NCI-H774 (cell line): ENCODE measurements at regions not wholly inside any gene's neighbourhood (a gene's known extent, or its start where the extent isn't known, plus 50 kb on each side); places are given as distances from the start of the nearest gene placed in this dataset.
A peak's percentile ranks its signal among the peaks of the same experiment; 100 is the strongest.
"Not testable (repeated sequence)": the region's sequence is repeated elsewhere in the genome, so short reads cannot be mapped to it uniquely, and the experiment has no call there.

Source experiments
- DNase-seq: peaks from one replicate; lab custom pipeline; 2025; lab: John Stamatoyannopoulos, UW

GRCh38 chr5:176140138-176140537, 98.1 kb upstream of the SIMC1 start:
- DNase-seq: not testable (repeated sequence)

- DNase-seq: peak; percentile 68
These were observed 93.7 kb upstream of the SIMC1 start for GRCh38 chr5:176144508-176144907.

- not testable (repeated sequence) for DNase-seq
These were observed 88.3 kb upstream of the SIMC1 start for GRCh38 chr5:176149948-176150347.

DNA sequence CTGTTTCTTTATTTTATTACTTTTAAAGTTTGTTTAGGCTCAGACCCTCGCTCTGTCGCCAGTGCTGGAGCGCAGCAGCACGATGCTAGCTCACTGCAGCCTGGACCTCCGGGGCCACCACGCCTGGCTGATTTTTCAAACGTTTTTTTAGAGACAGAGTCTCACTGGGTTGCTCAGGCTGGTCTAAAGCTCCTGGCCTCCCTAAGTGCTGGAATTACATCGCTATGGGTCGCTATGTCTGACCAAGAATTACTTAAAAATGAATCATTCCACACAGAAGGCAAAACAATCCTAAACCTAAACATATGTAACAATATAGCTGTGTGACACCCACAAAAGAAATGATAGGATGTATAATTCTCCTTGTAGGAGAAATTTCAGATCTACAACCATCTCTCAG, 86.9 kb upstream of the SIMC1 start:
- no peak for DNase-seq

GRCh38 chr5:176152191-176152929, 85.9 kb upstream of the SIMC1 start:
- no peak for DNase-seq

DNA sequence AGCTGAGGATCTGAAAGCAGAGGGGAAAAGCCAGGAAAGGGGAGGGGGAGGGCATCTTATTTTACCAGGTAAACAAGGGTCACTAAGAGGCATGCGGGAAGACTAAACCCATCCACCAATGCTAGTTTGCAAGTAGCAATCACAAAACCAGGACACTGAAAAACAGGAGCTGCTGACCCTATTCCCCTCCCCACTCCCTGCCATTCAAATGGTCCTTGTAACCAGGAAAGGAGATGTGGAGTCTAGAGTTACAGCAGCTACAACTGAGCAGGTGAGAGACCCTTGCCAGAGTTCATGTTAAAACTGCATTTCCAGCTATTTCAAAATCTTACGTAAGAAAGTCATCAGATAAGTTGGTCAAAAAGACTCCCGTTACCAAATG, 85.3 kb upstream of the SIMC1 start:
- DNase-seq: no peak

DNA sequence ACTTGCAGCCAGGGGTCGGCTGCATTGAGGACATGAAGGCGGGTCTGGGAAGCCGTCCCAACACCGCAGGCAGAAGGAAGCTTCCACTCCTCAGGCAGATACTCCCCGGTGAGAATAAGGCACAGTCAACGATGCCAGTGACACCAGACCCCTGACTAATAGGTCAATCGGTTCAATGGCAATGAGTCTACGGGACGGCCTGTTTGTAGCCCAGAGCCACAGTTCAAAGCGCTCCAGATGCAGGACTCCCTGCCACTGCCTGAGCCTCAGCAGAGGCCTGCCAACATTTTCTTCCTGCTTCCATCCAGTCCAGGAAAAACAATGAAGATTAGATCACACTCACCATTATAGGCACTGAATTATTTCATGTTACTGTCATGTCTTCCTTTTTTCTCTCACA, 84.5 kb upstream of the SIMC1 start:
- DNase-seq: no peak

DNA sequence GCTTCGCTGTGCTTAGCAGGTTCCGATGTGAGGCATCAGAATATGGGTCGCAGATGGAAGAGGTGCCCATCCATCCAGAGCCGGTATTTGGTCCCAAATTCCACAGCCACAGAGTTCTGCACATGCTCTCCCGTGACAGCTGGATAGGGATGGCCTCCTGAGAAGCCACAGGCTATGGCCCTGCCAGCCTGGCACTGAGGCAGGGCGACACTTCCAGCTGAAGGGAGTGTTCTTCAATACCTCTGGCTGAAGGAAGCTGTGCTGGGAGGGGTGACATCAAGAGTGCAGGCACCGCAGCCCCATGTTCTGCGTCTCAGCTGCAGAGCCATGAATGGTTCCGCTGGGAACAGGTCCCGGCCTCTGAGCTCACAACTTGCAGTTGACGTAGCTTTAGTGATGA, 83.4 kb upstream of the SIMC1 start:
- no peak for DNase-seq

GRCh38 chr5:176155922-176156359, 82.3 kb upstream of the SIMC1 start:
- DNase-seq: no peak

- DNase-seq: no peak
These were observed 80.6 kb upstream of the SIMC1 start for GRCh38 chr5:176157656-176158055.

GRCh38 chr5:176161431-176161830, 76.8 kb upstream of the SIMC1 start:
- DNase-seq: no peak

DNA sequence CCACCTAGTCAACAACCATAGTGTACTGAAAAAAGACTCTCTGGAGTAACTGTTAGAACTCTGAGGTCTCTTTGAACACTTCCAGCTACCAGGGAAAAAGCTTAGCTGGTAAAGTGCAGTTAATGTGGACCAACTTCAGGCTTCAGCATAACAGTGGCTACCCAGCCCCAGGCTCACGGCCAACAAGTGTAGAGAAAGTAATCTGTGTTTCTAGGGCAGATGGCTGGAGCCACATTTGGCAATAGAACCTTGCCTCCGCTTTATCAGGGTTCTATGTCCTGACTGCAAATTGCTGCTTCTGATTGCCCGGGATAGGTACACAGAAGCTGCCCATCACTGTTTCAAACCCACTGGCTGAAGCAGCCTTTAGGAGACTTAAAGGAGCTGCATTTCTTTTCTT, 76.0 kb upstream of the SIMC1 start:
- DNase-seq: no peak

DNA sequence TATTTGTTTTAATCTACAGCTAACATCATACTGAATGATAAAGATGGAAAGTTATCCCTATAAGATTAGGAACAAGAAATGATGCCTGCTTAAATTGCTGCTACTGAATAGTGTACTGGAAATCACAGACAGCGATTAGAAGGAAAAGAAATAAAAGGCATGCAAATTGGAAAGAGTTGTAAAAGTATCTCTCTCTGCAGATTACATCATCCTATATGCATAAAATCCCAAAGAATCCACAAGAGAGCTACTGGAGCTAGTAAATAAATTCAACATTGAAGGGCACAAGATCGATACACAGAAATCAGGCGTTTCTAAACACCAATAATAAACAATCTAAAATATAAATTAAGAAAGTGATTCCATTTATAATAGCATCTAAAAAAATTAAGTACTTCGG, 75.3 kb upstream of the SIMC1 start:
- no peak for DNase-seq

DNA sequence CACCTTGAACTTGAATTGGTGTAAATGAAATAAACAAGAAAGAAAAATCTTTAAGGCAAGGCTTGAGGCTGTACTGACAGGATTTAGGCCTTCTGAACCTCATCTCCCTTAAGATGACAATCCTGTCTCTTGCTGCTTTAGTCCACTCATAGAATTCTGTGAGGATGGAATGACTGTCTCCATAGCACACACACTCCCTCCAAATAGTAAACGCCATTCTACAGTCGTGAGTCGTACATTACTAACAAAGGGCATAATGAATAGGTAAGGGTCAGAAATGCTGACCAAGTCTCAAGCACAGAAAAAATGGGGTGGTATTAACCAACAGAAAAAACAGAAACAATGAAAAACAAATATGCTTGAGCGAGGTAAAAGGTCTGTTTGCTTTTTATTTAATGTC, 71.8 kb upstream of the SIMC1 start:
- no peak for DNase-seq

DNA sequence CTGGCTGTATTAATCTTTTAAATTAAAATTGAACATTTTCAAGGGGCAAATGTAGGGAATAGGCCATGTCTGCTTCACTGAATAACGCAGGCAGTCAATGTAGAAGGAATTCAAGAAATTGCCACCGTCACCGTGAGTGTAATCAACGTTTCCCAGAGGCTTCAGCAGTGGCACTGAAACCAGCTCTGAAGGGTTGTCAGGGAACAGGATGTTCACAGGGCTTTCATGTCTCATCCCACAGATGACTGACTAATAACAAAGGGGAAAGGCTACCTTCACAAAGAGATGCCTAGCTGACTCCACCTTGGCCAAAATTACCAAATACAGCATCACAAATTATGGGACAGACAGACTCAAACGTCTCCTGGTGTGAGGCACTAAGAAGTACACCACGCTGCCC, 70.4 kb upstream of the SIMC1 start:
- DNase-seq: no peak

GRCh38 chr5:176169393-176170063, 68.7 kb upstream of the SIMC1 start:
- no peak for DNase-seq

DNA sequence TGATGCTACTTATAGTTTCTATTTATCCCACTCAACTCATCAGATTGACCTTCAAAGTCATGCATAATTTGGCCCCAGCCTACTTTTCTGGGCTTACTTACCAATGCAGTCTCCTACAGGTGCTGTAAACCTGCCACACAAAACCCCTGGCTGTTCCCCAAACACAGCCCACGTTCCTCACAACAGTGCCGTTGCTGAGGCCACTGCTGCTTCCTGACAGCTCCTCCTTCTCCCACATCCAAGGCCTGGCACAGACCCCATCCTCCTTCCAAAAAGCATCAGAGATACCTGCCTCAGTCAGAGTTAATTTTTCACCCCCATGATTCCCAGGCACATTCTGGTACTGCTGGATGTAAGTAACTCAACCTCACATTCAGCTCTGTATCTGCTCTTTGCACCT, 68.1 kb upstream of the SIMC1 start:
- DNase-seq: no peak

GRCh38 chr5:176171171-176171760, 67.0 kb upstream of the SIMC1 start:
- DNase-seq: no peak

GRCh38 chr5:176172246-176172645, 66.0 kb upstream of the SIMC1 start:
- DNase-seq: no peak

DNA sequence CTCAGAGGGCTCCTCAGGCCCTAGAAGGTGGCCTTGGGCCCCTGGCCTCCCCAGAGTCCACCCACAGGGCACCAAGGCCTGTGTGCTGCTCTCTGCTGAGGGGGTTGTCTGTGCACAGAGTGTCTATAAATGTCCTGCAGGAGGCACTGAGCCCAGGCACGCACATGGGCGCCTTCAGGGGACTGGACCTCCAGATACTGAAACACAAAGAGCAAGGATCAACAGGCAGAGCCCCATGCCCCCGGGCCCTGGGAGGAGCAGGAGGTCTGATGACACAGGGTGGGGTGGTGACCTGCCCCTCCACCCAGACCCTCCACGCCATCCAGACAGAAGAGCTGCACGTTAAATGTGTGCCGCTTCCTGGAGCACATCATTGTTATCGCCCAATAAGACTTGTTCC, 64.6 kb upstream of the SIMC1 start:
- no peak for DNase-seq

DNA sequence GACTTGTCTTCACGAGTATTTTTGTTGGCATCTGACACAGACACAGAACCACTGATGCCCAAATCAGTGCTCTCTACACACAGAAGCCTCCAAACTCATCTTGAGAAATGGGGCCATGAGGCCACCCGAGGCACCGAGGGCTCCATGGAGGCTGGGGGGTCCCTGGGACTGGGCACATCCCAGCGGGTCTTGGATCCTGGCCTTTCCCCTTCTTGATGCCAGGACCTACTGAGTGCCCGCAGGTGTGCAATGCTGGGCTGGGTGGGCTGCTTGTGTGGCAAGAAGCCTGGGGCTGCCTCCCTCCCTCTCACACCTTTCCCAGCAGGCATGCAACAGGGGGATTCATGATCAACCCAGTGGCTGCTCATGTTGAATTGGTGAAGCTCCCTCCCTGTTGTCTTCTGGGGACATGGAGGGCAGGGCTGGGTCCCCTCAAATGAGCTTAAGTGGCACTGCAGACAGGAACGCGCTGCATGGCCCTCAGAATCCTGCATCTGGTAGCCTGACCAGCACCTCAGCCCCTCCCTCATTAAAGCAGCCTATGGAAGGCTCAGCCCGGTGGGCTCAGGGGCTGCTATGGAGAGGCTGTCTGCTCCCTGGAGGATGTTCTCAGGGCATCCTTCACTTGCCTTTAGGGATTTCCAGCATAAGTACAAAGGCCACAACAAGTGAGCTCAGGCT, 63.7 kb upstream of the SIMC1 start:
- DNase-seq: no peak

GRCh38 chr5:176175101-176175852, 62.9 kb upstream of the SIMC1 start:
- DNase-seq: no peak
